ENCODE measurements at regions not wholly inside any gene's neighbourhood (a gene's known extent, or its start where the extent isn't known, plus 50 kb on each side); places are given as distances from the start of the nearest gene placed in this dataset.

DNA sequence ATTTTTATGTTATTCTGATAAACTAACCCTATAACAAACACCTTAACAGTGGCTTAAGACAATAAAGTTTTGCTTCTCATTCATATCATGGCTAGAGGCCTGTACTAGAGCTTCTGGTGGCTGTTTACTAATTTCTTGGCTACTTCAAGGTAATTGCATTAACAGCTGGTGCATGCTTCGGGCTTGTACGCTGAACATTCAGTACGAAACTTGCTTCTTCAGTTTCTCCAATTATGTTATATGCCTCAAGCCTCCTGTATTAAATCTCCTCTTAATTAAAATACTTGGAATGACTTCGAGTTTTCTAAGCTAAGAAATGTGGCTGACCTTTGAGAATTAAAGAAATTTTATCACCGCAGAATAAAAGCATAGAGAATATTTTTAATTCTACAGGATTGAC is 138.9 kb upstream of the TRAM1L1 start:
- intact Hi-C loops (cut with micrococcal nuclease) = no loop called here
- TF ChIP-seq YY1 (IDR thresholded peaks at IDR 0.05; ENCODE audit: extremely low read depth, insufficient replicate concordance, low read depth, low read length) (no peak), JUND (IDR thresholded peaks at IDR 0.05) (no peak), EZH2phosphoT487 (IDR thresholded peaks at IDR 0.05; ENCODE audit: borderline replicate concordance) (no peak), POLR2A (IDR thresholded peaks at IDR 0.05; ENCODE audit: borderline replicate concordance, extremely low read depth, insufficient read depth, insufficient read length) (no peak)
- POLR2A ChIA-PET = no interaction called here
- no peak overlapping the region for H3K4me2 ChIP-seq (ENCODE audit: low read length)
- no TSS peak for BruUV-seq (replicated peaks)
- H3K9ac ChIP-seq (ENCODE audit: low read length) = no peak overlapping the region
- no peaks in the 10 kb centered on the region for H3K9me2 ChIP-seq (ENCODE audit: insufficient read depth)
- H3K4me1 ChIP-seq (ENCODE audit: control insufficient read depth in 1 of 2, insufficient read depth in 2 of 2, low read length in 2 of 2) = no peaks in the 10 kb centered on the region
- no peaks in the 10 kb centered on the region for H3K27me3 ChIP-seq (ENCODE audit: insufficient read depth, low read length)
- ATAC-seq (no peak), DNase-seq (ENCODE audit: low read depth, low spot score) (no peak)
- H2AFZ ChIP-seq (ENCODE audit: low read depth, low read length, poor library complexity, severe bottlenecking) = no peak overlapping the region
- no peaks in the 10 kb centered on the region for H3K36me3 ChIP-seq (ENCODE audit: control insufficient read depth in 1 of 2, insufficient read depth in 2 of 2, low read length in 2 of 2)
- CTCF ChIA-PET = no interaction called here
- RAD21 ChIA-PET (ENCODE audit: low non-redundant PET in 1 of 2, low total read pairs in 2 of 2, uncharacterized antibody in 2 of 2, unreplicated experiment in 2 of 2) = no interaction called here
- H3K9me3 ChIP-seq (ENCODE audit: control insufficient read depth in 1 of 2, insufficient read depth in 1 of 2, low read depth in 1 of 2, low read length in 2 of 2) = no peaks in the 10 kb centered on the region
- no peak overlapping the region for H3K4me3 ChIP-seq (replicated peaks in 1 of 2; ENCODE audit: low read depth in 1 of 2, low read length in 2 of 2)
- no peaks in the 10 kb centered on the region for H4K20me1 ChIP-seq (ENCODE audit: insufficient read depth)
- no peaks in the 10 kb centered on the region for H3K79me2 ChIP-seq (ENCODE audit: insufficient read depth, low read length)
- H3K27ac ChIP-seq (ENCODE audit: low read depth, low read length) = no peak overlapping the region

DNA sequence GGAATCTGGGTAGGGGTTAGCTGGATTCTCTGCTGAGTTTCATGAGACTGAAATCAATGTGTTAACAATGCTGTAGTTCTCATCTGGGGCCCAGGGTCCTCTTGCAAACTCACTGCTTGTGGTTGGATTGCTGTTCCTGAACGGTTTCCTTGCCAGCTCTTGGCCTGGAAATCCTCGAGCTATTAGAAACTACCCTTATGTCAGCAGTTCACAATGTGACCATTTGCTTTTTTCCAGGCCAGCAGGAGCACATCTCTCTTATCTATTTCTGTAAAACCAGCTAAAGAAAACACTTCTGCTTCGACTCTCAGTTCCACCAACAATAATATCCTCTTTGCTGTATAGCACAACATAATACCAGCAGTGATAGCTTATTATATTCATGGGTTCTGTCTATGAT is 140.1 kb upstream of the TRAM1L1 start:
- H3K27me3 ChIP-seq (ENCODE audit: insufficient read depth, low read length) = no peaks in the 10 kb centered on the region
- no peak overlapping the region for H3K4me3 ChIP-seq (replicated peaks in 1 of 2; ENCODE audit: low read depth in 1 of 2, low read length in 2 of 2)
- RAD21 ChIA-PET (ENCODE audit: low non-redundant PET in 1 of 2, low total read pairs in 2 of 2, uncharacterized antibody in 2 of 2, unreplicated experiment in 2 of 2) = no interaction called here
- H3K36me3 ChIP-seq (ENCODE audit: control insufficient read depth in 1 of 2, insufficient read depth in 2 of 2, low read length in 2 of 2) = no peaks in the 10 kb centered on the region
- ATAC-seq = no peak
- POLR2A ChIA-PET = no interaction called here
- no peak for DNase-seq (ENCODE audit: low read depth, low spot score)
- no peaks in the 10 kb centered on the region for H3K4me1 ChIP-seq (ENCODE audit: control insufficient read depth in 1 of 2, insufficient read depth in 2 of 2, low read length in 2 of 2)
- H3K4me2 ChIP-seq (ENCODE audit: low read length) = no peak overlapping the region
- no peak overlapping the region for H2AFZ ChIP-seq (ENCODE audit: low read depth, low read length, poor library complexity, severe bottlenecking)
- no peaks in the 10 kb centered on the region for H3K79me2 ChIP-seq (ENCODE audit: insufficient read depth, low read length)
- H4K20me1 ChIP-seq (ENCODE audit: insufficient read depth) = no peaks in the 10 kb centered on the region
- no TSS peak for BruUV-seq (replicated peaks)
- intact Hi-C loops (cut with micrococcal nuclease) = no loop called here
- H3K9me3 ChIP-seq (ENCODE audit: control insufficient read depth in 1 of 2, insufficient read depth in 1 of 2, low read depth in 1 of 2, low read length in 2 of 2) = no peaks in the 10 kb centered on the region
- CTCF ChIA-PET = no interaction called here
- no peaks in the 10 kb centered on the region for H3K9me2 ChIP-seq (ENCODE audit: insufficient read depth)
- no peak overlapping the region for H3K27ac ChIP-seq (ENCODE audit: low read depth, low read length)
- H3K9ac ChIP-seq (ENCODE audit: low read length) = no peak overlapping the region
- no peak for TF ChIP-seq EZH2phosphoT487 (IDR thresholded peaks at IDR 0.05; ENCODE audit: borderline replicate concordance)
- no peak for TF ChIP-seq ZFX (IDR thresholded peaks at IDR 0.05)
- no peak for TF ChIP-seq ELF1 (IDR thresholded peaks at IDR 0.05; ENCODE audit: borderline replicate concordance, low read depth)
- TF ChIP-seq RAD21 (IDR thresholded peaks at IDR 0.05; ENCODE audit: low read depth) = no peak
- TF ChIP-seq POLR2AphosphoS5 (IDR thresholded peaks at IDR 0.05; ENCODE audit: low read depth, low read length) = no peak
- no peak for TF ChIP-seq CBX3 (IDR thresholded peaks at IDR 0.05; ENCODE audit: low read depth)
- TF ChIP-seq SRF (IDR thresholded peaks at IDR 0.05; ENCODE audit: low read depth) = no peak
- TF ChIP-seq TCF7L2 (IDR thresholded peaks at IDR 0.05; ENCODE audit: borderline replicate concordance, extremely low read depth, insufficient read depth, insufficient read length) = no peak
- TF ChIP-seq EGR1 (IDR thresholded peaks at IDR 0.05; ENCODE audit: low read depth) = no peak
- no peak for TF ChIP-seq FOSL1 (IDR thresholded peaks at IDR 0.05; ENCODE audit: low read depth)
- no peak for TF ChIP-seq POLR2A (IDR thresholded peaks at IDR 0.05; ENCODE audit: borderline replicate concordance, extremely low read depth, insufficient read depth, insufficient read length)
- TF ChIP-seq CEBPB (IDR thresholded peaks at IDR 0.05; ENCODE audit: low read depth) = no peak
- TF ChIP-seq SP1 (IDR thresholded peaks at IDR 0.05; ENCODE audit: low read depth) = no peak
- TF ChIP-seq EZH2 (IDR thresholded peaks at IDR 0.05) = no peak
- TF ChIP-seq SIN3A (IDR thresholded peaks at IDR 0.05; ENCODE audit: low read depth) = no peak
- TF ChIP-seq, protein P1, sequence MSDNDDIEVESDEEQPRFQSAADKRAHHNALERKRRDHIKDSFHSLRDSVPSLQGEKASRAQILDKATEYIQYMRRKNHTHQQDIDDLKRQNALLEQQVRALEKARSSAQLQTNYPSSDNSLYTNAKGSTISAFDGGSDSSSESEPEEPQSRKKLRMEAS (IDR thresholded peaks at IDR 0.05) = no peak
- TF ChIP-seq, protein P2, sequence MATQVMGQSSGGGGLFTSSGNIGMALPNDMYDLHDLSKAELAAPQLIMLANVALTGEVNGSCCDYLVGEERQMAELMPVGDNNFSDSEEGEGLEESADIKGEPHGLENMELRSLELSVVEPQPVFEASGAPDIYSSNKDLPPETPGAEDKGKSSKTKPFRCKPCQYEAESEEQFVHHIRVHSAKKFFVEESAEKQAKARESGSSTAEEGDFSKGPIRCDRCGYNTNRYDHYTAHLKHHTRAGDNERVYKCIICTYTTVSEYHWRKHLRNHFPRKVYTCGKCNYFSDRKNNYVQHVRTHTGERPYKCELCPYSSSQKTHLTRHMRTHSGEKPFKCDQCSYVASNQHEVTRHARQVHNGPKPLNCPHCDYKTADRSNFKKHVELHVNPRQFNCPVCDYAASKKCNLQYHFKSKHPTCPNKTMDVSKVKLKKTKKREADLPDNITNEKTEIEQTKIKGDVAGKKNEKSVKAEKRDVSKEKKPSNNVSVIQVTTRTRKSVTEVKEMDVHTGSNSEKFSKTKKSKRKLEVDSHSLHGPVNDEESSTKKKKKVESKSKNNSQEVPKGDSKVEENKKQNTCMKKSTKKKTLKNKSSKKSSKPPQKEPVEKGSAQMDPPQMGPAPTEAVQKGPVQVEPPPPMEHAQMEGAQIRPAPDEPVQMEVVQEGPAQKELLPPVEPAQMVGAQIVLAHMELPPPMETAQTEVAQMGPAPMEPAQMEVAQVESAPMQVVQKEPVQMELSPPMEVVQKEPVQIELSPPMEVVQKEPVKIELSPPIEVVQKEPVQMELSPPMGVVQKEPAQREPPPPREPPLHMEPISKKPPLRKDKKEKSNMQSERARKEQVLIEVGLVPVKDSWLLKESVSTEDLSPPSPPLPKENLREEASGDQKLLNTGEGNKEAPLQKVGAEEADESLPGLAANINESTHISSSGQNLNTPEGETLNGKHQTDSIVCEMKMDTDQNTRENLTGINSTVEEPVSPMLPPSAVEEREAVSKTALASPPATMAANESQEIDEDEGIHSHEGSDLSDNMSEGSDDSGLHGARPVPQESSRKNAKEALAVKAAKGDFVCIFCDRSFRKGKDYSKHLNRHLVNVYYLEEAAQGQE (IDR thresholded peaks at IDR 0.05; ENCODE audit: low read depth) = no peak
- TF ChIP-seq ZNF274 (IDR thresholded peaks at IDR 0.05; ENCODE audit: low read depth, low read length) = no peak

Data from HCT116 (cell line).